MG63 (cell line): ENCODE measurements at regions not wholly inside any gene's neighbourhood (a gene's known extent, or its start where the extent isn't known, plus 50 kb on each side); places are given as distances from the start of the nearest gene placed in this dataset.

Experiments
- DNase-seq: peaks from one replicate; pipeline ENCODE4 v3.0.0-alpha.2; 2020
- H3K27me3 ChIP-seq: fragments of 250-450 bp; sonication (Bioruptor Pico); 2 replicates; pipeline ENCODE4 v1.5.1; 2020; ENCODE audit warnings: mild to moderate bottlenecking, moderate library complexity
- H3K36me3 ChIP-seq: fragments of 250-450 bp; sonication (Bioruptor Pico); 2 replicates; pipeline ENCODE4 v1.5.1; 2020; ENCODE audit warnings: mild to moderate bottlenecking, moderate library complexity
- H3K4me3 ChIP-seq: fragments of 250-450 bp; sonication (Bioruptor Pico); 2 replicates; pipeline ENCODE4 v1.5.1; 2020; ENCODE audit warnings: mild to moderate bottlenecking, moderate library complexity
- H3K9me3 ChIP-seq: fragments of 250-450 bp; sonication (Bioruptor Pico); 2 replicates; pipeline ENCODE4 v1.5.1; 2020; ENCODE audit warnings: mild to moderate bottlenecking, moderate library complexity

DNA sequence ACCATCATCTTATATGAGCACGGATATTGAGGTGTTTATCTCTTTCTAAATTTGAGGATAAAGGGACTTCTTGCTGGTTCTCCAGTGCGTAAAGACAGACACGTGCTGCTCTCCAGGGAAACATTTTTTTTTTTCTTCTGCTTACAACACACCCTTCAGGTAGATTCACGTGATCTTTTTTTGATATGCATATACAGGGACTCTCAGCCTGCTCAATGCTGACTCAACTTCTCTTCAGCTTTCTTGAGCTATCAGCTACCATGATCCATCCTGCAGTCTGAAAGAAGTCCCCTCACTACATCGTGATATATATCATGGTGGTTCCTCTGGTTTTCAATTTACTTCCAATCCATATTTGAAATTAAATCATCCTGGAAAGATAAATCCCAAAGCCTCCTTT is 87.1 kb upstream of the SLITRK3 start:
- Histone ChIP-seq H3K4me3 (no peak overlapping the region), H3K27me3 (0 out of 2 replicates have a peak, but pooled peaks cover 2% of the 10 kb centered on the region), H3K36me3 (no peaks in the 10 kb centered on the region), H3K9me3 (no peaks in the 10 kb centered on the region)
- DNase-seq: no peak

GRCh38 chr3:165279471-165279870 is 83.3 kb upstream of the SLITRK3 start:
- no peaks in the 10 kb centered on the region for H3K36me3 ChIP-seq
- DNase-seq: no peak
- no peak overlapping the region for H3K4me3 ChIP-seq
- H3K9me3 ChIP-seq: no peaks in the 10 kb centered on the region
- H3K27me3 ChIP-seq: 0 out of 2 replicates have a peak, but pooled peaks cover 2% of the 10 kb centered on the region

GRCh38 chr3:165273411-165273810 is 77.2 kb upstream of the SLITRK3 start:
- DNase-seq: no peak
- no peak overlapping the region for H3K4me3 ChIP-seq
- no peaks in the 10 kb centered on the region for H3K27me3 ChIP-seq
- H3K9me3 ChIP-seq: no peaks in the 10 kb centered on the region
- H3K36me3 ChIP-seq: no peaks in the 10 kb centered on the region

DNA sequence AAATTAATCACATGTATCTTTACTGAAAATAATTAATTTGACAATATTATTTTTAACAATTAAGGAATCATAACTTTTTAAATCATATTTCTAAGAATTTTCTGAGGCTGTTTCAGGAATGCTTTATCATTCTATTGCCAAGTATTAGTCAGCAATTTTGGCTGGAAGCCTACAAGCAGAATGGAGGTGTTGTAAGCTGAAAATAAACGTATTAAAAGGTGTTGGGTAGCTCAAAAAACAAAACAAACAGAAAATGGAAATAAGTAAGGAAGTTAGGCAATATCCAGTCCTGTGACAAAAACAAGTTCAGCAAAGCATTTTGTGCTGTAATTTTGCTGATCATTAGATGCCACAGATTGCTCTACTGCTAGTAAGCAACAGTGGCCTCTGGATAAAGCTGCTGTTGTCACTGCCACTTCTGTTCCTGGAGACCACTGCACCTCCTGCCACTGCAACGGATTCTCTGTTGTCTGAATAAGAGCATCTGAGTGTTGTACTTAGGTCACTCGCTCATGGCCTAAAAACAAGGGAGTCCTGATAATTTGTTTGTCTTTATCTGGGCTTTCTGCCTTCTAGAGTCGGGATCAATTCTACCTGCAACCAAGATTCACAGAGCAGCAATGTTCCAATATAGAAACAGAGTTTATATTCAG is 63.5 kb upstream of the SLITRK3 start:
- H3K36me3 ChIP-seq: no peaks in the 10 kb centered on the region
- no peaks in the 10 kb centered on the region for H3K9me3 ChIP-seq
- H3K4me3 ChIP-seq: no peak overlapping the region
- DNase-seq: no peak
- H3K27me3 ChIP-seq: no peaks in the 10 kb centered on the region

GRCh38 chr3:165256554-165257065 is 60.4 kb upstream of the SLITRK3 start:
- DNase-seq: no peak
- Histone ChIP-seq H3K4me3 (no peak overlapping the region), H3K9me3 (no peaks in the 10 kb centered on the region), H3K36me3 (no peaks in the 10 kb centered on the region), H3K27me3 (no peaks in the 10 kb centered on the region)

DNA sequence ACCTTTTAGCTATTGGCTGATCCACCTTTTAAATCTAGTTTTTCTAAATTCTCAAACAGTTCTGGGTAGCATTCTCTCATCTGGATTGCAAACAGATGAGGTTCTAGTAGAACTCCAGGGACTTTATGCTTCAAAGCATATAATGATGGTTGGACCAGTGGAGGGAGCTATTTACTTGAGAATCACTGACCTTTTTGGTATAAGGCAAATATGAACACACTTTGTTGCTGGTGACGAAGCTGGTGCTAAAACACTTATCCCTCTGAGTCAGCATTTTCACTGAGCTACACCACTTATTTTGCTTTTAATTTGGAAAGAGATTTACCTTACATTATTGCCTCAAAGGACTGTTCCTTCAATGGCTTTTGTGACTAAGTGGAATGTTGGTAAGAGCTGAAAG is 58.6 kb upstream of the SLITRK3 start:
- H3K36me3 ChIP-seq: no peaks in the 10 kb centered on the region
- no peaks in the 10 kb centered on the region for H3K9me3 ChIP-seq
- H3K4me3 ChIP-seq: no peak overlapping the region
- DNase-seq: peak; percentile 6
- H3K27me3 ChIP-seq: no peaks in the 10 kb centered on the region
